IMR-90 (cell line): ENCODE measurements at regions not wholly inside any gene's neighbourhood (a gene's known extent, or its start where the extent isn't known, plus 50 kb on each side); places are given as distances from the start of the nearest gene placed in this dataset.

ENCODE experiments used
- ATAC-seq: fragments of 200-7000 bp; cut with Tn5 transposase; 2 replicates; pipeline ENCODE4 v1.9.1; 2020; ENCODE audit warnings: low read depth, mild to moderate bottlenecking, moderate library complexity
- BruUV-seq: library from RNA; stranded (reverse); fragments of 400-500 nt; replicated peaks from 2 replicates; lab custom pipeline; 2021; lab: Mats Ljungman, UMichigan
- CTCF ChIA-PET: fragments of 300-600 bp; formaldehyde crosslinking; extraction: SDS; loops from one replicate; lab custom pipeline; 2021; ENCODE audit warnings: antibody characterized with exemption; lab: Yijun Ruan, JAX
- POLR2A ChIA-PET: fragments of 300-600 bp; sonication (Branson Sonifier 250); formaldehyde crosslinking; loops from one replicate; lab custom pipeline; 2022; ENCODE audit warnings: antibody characterized with exemption; ENCODE audit not compliant: unreplicated experiment; lab: Charles Lee
- DNase-seq: peaks from one replicate; pipeline ENCODE4 v3.0.0; 2013
- H2AFZ ChIP-seq: replicated peaks from 2 replicates; pipeline ENCODE3; 2013; ENCODE audit warnings: low read length, mild to moderate bottlenecking; ENCODE audit not compliant: poor library complexity
- H2AK5ac ChIP-seq: 2 replicates; pipeline ENCODE4 v1.6.1; 2013; ENCODE audit warnings: low read depth, low read length, inconsistent platforms
- H2AK9ac ChIP-seq: replicated peaks from 2 replicates; pipeline ENCODE3; 2013; ENCODE audit warnings: mild to moderate bottlenecking, low read depth, low read length, moderate library complexity; ENCODE audit not compliant: poor library complexity
- H2BK120ac ChIP-seq: 2 replicates; pipeline ENCODE4 v1.6.1; 2013; ENCODE audit warnings: low read depth, low read length, inconsistent platforms
- H2BK15ac ChIP-seq: 3 replicates; pipeline ENCODE4 v1.6.1; 2013; ENCODE audit warnings: low read depth, low read length, inconsistent platforms
- H2BK20ac ChIP-seq: 2 replicates; pipeline ENCODE4 v1.6.1; 2013; ENCODE audit warnings: low read depth, mild to moderate bottlenecking, inconsistent platforms, low read length, moderate library complexity
- H2BK5ac ChIP-seq: 2 replicates; pipeline ENCODE4 v1.6.1; 2013; ENCODE audit warnings: mild to moderate bottlenecking, low read depth, low read length, inconsistent platforms; ENCODE audit not compliant: poor library complexity, severe bottlenecking
- H3K14ac ChIP-seq: replicated peaks from 2 replicates; pipeline ENCODE4 v1.6.1; 2013; ENCODE audit warnings: low read depth, low read length, inconsistent platforms
- H3K18ac ChIP-seq: 2 replicates; pipeline ENCODE4 v1.6.1; 2013; ENCODE audit warnings: low read depth, low read length, control low read depth
- H3K23ac ChIP-seq: 2 replicates; pipeline ENCODE4 v1.6.1; 2013; ENCODE audit warnings: low read depth, low read length, inconsistent platforms
- H3K27ac ChIP-seq: 2 replicates; pipeline ENCODE4 v1.5.1; 2013; ENCODE audit warnings: mild to moderate bottlenecking, control low read depth, low read length; ENCODE audit not compliant: insufficient read depth
- H3K27me3 ChIP-seq: 2 replicates; pipeline ENCODE4 v1.6.1; 2013; ENCODE audit warnings: low read length; ENCODE audit not compliant: control insufficient read depth, insufficient read depth
- H3K36me3 ChIP-seq: 2 replicates; pipeline ENCODE4 v1.6.1; 2013; ENCODE audit warnings: low read length, mixed read lengths; ENCODE audit not compliant: control insufficient read depth, insufficient read depth
- H3K4ac ChIP-seq: 2 replicates; pipeline ENCODE4 v1.6.1; 2013; ENCODE audit warnings: low read depth, low read length, inconsistent platforms
- H3K4me1 ChIP-seq: 2 replicates; pipeline ENCODE4 v1.6.1; 2013; ENCODE audit warnings: low read length, mixed read lengths; ENCODE audit not compliant: control insufficient read depth, insufficient read depth
- H3K4me2 ChIP-seq: 2 replicates; pipeline ENCODE4 v1.6.1; 2013; ENCODE audit warnings: low read depth, mild to moderate bottlenecking, control low read depth, low read length, moderate library complexity
- H3K4me3 ChIP-seq: 2 replicates; pipeline ENCODE4 v1.5.1; 2013; ENCODE audit warnings: low read depth, mild to moderate bottlenecking, control low read depth, low read length, moderate library complexity; ENCODE audit not compliant: insufficient read depth
- H3K56ac ChIP-seq: 2 replicates; pipeline ENCODE4 v1.6.1; 2013; ENCODE audit warnings: low read length, inconsistent platforms; ENCODE audit not compliant: insufficient read depth; ENCODE audit errors: extremely low read depth
- H3K79me1 ChIP-seq, 2 experiments: 2 replicates each; pipeline ENCODE4 v1.6.1; 2013; ENCODE audit warnings: low read length in 2 of 2, inconsistent platforms in 1 of 2, low read depth in 1 of 2
- H3K9ac ChIP-seq: 2 replicates; pipeline ENCODE4 v1.6.1; 2013; ENCODE audit warnings: low read depth, low read length, control low read depth
- H3K9me1 ChIP-seq: 2 replicates; pipeline ENCODE4 v1.6.1; 2013; ENCODE audit warnings: low read length, inconsistent platforms; ENCODE audit not compliant: insufficient read depth
- H3K9me3 ChIP-seq: 2 replicates; pipeline ENCODE4 v1.6.1; 2013; ENCODE audit warnings: low read length; ENCODE audit not compliant: control insufficient read depth, insufficient read depth
- H4K20me1 ChIP-seq: 2 replicates; pipeline ENCODE4 v1.6.1; 2013; ENCODE audit warnings: low read length, inconsistent platforms; ENCODE audit not compliant: insufficient read depth
- H4K5ac ChIP-seq: 2 replicates; pipeline ENCODE4 v1.6.1; 2013; ENCODE audit warnings: mild to moderate bottlenecking, low read depth, low read length, control low read depth
- H4K8ac ChIP-seq, 2 experiments: 2 replicates each; pipeline ENCODE4 v1.6.1; 2013; ENCODE audit warnings: low read depth in 2 of 2, low read length in 2 of 2, control low read depth in 1 of 2, inconsistent platforms in 1 of 2
- H4K91ac ChIP-seq: 2 replicates; pipeline ENCODE4 v1.6.1; 2013; ENCODE audit warnings: low read depth, low read length, inconsistent platforms; ENCODE audit not compliant: insufficient read depth
- CEBPB ChIP-seq: IDR thresholded peaks from 2 replicates; pipeline ENCODE4 v1.6.1; 2012; ENCODE audit warnings: low read depth, low read length, improper control_type of control experiment
- CHD1 ChIP-seq: IDR thresholded peaks from 2 replicates; pipeline ENCODE4 v1.6.1; 2012; ENCODE audit warnings: low read depth, low read length, improper control_type of control experiment
- FOS ChIP-seq: fragments of 150-350 bp; IDR thresholded peaks from 2 replicates; pipeline ENCODE4 v1.6.1; 2016; ENCODE audit warnings: low read depth, low read length
- MAZ ChIP-seq: IDR thresholded peaks from 2 replicates; pipeline ENCODE4 v1.6.1; 2012; ENCODE audit warnings: low read depth, mild to moderate bottlenecking, low read length, improper control_type of control experiment, moderate library complexity, borderline replicate concordance
- POLR2A ChIP-seq: IDR thresholded peaks from 2 replicates; pipeline ENCODE4 v1.6.1; 2012; ENCODE audit warnings: mild to moderate bottlenecking, low read depth, low read length
- RAD21 ChIP-seq: IDR thresholded peaks from 2 replicates; pipeline ENCODE4 v1.6.1; 2012; ENCODE audit warnings: low read length, improper control_type of control experiment
- RCOR1 ChIP-seq: IDR thresholded peaks from 2 replicates; pipeline ENCODE4 v1.6.1; 2012; ENCODE audit warnings: mild to moderate bottlenecking, low read length, improper control_type of control experiment; ENCODE audit not compliant: insufficient replicate concordance
- RFX5 ChIP-seq: IDR thresholded peaks from 2 replicates; pipeline ENCODE4 v1.8.0; 2012; ENCODE audit warnings: low read depth, mild to moderate bottlenecking, low read length, moderate library complexity
- WGBS, 2 experiments: methylation state at CpG; one replicate each; pipeline versions ENCODE4 v1.1.5 to v1.1.7; 2013; ENCODE audit warnings: missing lambda C conversion rate in 2 of 2; ENCODE audit not compliant: insufficient read length in 1 of 2; ENCODE audit errors: extremely low coverage in 2 of 2; 5-methylcytosine and 5-hydroxymethylcytosine counted together
- dilution Hi-C: fragments of 300-500 bp; cut with HindIII; formaldehyde crosslinking; loops from one replicate; pipeline ENCODE4 v1.14.3; 2018; ENCODE audit warnings: low sequenced_read_pairs; ENCODE audit not compliant: unreplicated experiment
- in situ Hi-C: fragments of 300-500 bp; cut with MboI; formaldehyde crosslinking; loops from 3 replicates; pipeline ENCODE4 v1.14.3; 2019; ENCODE audit warnings: low sequenced_read_pairs, inconsistent platforms, mixed read lengths
- intact Hi-C: fragments of 100-400 bp; cut with micrococcal nuclease; formaldehyde crosslinking; loops from 2 replicates; pipeline ENCODE4 v1.10.0; 2022
- TF ChIP-seq, protein P1 (sequence below): conservative IDR thresholded peaks from 2 replicates; pipeline ENCODE4 v1.5.1; 2012; ENCODE audit warnings: mild to moderate bottlenecking, low read depth, low read length, improper control_type of control experiment

DNA sequence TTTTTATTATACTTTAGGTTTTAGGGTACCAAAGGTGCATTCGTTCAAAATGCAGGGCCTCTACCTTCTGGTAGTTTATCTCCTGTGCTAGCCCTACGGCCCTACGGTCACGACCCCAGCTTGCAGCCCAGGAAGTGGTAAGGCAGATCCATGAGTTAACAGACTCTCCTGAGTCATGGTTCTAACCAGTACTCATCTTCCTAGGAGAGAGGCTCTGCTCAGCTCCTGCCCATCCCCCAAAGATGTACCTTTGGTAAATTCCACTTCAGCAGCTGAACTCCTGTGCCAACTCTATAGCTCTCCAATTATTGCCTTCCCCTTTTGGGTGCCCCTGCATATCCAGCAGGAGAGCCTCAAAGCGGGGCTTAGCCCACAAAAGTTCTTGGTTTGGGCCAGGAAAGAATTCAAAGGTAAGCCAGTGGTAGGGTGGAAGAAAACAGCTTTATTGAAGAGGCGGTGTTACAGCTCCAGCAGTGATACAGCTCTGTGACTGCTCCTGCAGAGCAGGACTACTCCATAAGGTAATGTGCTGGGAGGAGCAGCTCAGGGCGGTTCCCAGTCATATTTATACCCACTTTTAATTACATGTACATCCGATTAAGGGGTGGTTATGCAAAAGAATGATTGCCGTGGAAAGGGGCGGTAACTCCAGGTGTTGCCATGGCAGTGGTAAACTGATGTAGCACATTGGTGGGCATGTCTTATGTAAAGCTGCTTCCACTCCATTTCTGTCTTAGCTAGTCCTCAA lies 241.4 kb downstream of the PMP22 start:
- H3K9me1 ChIP-seq = no peaks in the 10 kb centered on the region
- dilution Hi-C loops (no loop called here), intact Hi-C loops (no loop called here), in situ Hi-C loops (no loop called here)
- no peak overlapping the region for H4K8ac ChIP-seq
- no peak overlapping the region for H3K4ac ChIP-seq
- no peak overlapping the region for H3K27ac ChIP-seq
- no peak overlapping the region for H2BK5ac ChIP-seq
- H3K14ac ChIP-seq = no peak overlapping the region
- H3K4me2 ChIP-seq = no peak overlapping the region
- no peaks in the 10 kb centered on the region for H3K79me1 ChIP-seq
- no peak overlapping the region for H2AK9ac ChIP-seq
- no peak for DNase-seq
- H2AK5ac ChIP-seq = no peak overlapping the region
- H2AFZ ChIP-seq = no peak overlapping the region
- no peak overlapping the region for H4K91ac ChIP-seq
- ChIA-PET CTCF (no interaction called here), POLR2A (no interaction called here)
- no peak overlapping the region for H3K9ac ChIP-seq
- no peak overlapping the region for H3K56ac ChIP-seq
- H3K9me3 ChIP-seq = no peaks in the 10 kb centered on the region
- TF ChIP-seq CHD1 = no peak
- TF ChIP-seq RFX5 = no peak
- TF ChIP-seq CEBPB = no peak
- TF ChIP-seq, protein P1, sequence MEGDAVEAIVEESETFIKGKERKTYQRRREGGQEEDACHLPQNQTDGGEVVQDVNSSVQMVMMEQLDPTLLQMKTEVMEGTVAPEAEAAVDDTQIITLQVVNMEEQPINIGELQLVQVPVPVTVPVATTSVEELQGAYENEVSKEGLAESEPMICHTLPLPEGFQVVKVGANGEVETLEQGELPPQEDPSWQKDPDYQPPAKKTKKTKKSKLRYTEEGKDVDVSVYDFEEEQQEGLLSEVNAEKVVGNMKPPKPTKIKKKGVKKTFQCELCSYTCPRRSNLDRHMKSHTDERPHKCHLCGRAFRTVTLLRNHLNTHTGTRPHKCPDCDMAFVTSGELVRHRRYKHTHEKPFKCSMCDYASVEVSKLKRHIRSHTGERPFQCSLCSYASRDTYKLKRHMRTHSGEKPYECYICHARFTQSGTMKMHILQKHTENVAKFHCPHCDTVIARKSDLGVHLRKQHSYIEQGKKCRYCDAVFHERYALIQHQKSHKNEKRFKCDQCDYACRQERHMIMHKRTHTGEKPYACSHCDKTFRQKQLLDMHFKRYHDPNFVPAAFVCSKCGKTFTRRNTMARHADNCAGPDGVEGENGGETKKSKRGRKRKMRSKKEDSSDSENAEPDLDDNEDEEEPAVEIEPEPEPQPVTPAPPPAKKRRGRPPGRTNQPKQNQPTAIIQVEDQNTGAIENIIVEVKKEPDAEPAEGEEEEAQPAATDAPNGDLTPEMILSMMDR = no peak
- TF ChIP-seq POLR2A = no peak
- TF ChIP-seq RAD21 = no peak
- TF ChIP-seq RCOR1 = no peak
- TF ChIP-seq FOS = no peak
- no peak for TF ChIP-seq MAZ
- H3K18ac ChIP-seq = no peak overlapping the region
- no peak overlapping the region for H2BK15ac ChIP-seq
- H2BK20ac ChIP-seq = no peak overlapping the region
- ATAC-seq = no peak
- no peaks in the 10 kb centered on the region for H3K4me1 ChIP-seq
- H3K23ac ChIP-seq = no peak overlapping the region
- no peaks in the 10 kb centered on the region for H3K36me3 ChIP-seq
- no peak overlapping the region for H2BK120ac ChIP-seq
- peaks cover 2% of the 10 kb centered on the region; the same call in 1 of the 2 replicates for H3K27me3 ChIP-seq
- no CpG with 5 or more reads among the region's 10 CpGs for WGBS, 2 experiments
- no peak overlapping the region for H4K5ac ChIP-seq
- H3K4me3 ChIP-seq = no peak overlapping the region
- no peaks in the 10 kb centered on the region for H4K20me1 ChIP-seq
- no TSS peak for BruUV-seq
